Activated naive CD8-positive, alpha-beta T cell treated with anti-CD3 and anti-CD28 coated beads, Interleukin-2, amount 50 U/mL, for 24 hours (primary cell): ENCODE measurements at regions not wholly inside any gene's neighbourhood (a gene's known extent, or its start where the extent isn't known, plus 50 kb on each side); places are given as distances from the start of the nearest gene placed in this dataset.
A peak's percentile ranks its signal among the peaks of the same experiment; 100 is the strongest.

Experiments
- ATAC-seq: fragments of 150-1000 bp; cut with Tn5 transposase; one replicate; pipeline ENCODE4 v1.10.0; 2021
- DNase-seq: peaks from one replicate; pipeline ENCODE4 v3.0.0; 2021
- H3K27ac Mint-ChIP-seq: one replicate; pipeline ENCODE4 v1.8.0; 2021; ENCODE audit warnings: mild to moderate bottlenecking, mixed read lengths
- H3K27me3 Mint-ChIP-seq: one replicate; pipeline ENCODE4 v1.8.0; 2021; ENCODE audit warnings: mixed read lengths
- H3K36me3 Mint-ChIP-seq: one replicate; pipeline ENCODE4 v1.8.0; 2021; ENCODE audit warnings: low read depth, mixed read lengths
- H3K4me1 Mint-ChIP-seq: one replicate; pipeline ENCODE4 v1.8.0; 2021; ENCODE audit warnings: mixed read lengths
- H3K4me3 Mint-ChIP-seq: one replicate; pipeline ENCODE4 v1.8.0; 2021; ENCODE audit warnings: mild to moderate bottlenecking, moderate library complexity, mixed read lengths
- H3K9me3 Mint-ChIP-seq: one replicate; pipeline ENCODE4 v1.8.0; 2021; ENCODE audit warnings: mixed read lengths

DNA sequence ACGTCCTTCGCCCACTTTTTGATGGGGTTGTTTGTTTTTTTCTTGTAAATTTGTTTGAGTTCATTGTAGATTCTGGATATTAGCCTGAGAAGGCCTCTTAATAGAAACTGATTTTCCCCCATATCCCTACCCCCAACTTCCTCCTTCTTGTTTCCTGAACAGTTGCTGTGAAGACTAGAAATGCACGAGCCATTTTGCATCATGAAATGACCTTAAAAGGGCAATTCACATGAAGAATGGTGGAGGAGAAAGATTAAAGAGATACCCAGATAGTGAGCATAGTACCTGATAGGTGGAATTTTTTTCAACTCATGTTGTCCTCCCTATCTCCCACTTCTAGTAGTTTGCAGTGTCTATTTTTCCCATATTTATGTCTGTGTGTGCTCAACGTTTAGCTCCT lies 55.2 kb upstream of the KCNH8 start:
- ATAC-seq: no peak
- no peaks in the 10 kb centered on the region for H3K27me3 Mint-ChIP-seq
- H3K27ac Mint-ChIP-seq: no peak overlapping the region
- no peaks in the 10 kb centered on the region for H3K4me1 Mint-ChIP-seq
- no peak for DNase-seq
- H3K9me3 Mint-ChIP-seq: no peaks in the 10 kb centered on the region
- H3K4me3 Mint-ChIP-seq: no peak overlapping the region
- H3K36me3 Mint-ChIP-seq: no peaks in the 10 kb centered on the region

DNA sequence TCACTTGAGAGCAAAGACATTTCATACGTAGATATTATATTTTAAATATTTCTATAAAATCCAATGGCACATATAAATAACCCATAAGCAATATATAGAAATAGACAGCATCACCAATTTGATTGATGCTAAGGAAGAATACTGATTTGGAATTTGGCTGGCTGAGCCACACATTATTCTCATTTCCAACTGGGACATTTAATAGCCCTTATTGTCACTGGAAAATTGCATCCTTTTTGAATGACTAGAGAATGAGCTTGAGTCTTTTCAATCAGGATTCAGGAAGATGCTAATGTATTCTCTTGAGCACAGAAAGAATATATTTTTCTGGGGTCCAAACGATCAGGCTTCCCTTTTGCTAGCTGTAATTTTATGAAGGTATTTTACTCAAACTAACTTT lies 70.9 kb upstream of the KCNH8 start:
- H3K4me1 Mint-ChIP-seq: no peaks in the 10 kb centered on the region
- no peaks in the 10 kb centered on the region for H3K9me3 Mint-ChIP-seq
- DNase-seq (no peak), ATAC-seq (no peak)
- no peak overlapping the region for H3K4me3 Mint-ChIP-seq
- no peak overlapping the region for H3K27ac Mint-ChIP-seq
- H3K27me3 Mint-ChIP-seq: peaks cover 2% of the 10 kb centered on the region
- H3K36me3 Mint-ChIP-seq: no peaks in the 10 kb centered on the region

GRCh38 chr3:19075037-19075436 lies 73.3 kb upstream of the KCNH8 start:
- no peak for DNase-seq
- no peak overlapping the region for H3K27ac Mint-ChIP-seq
- H3K9me3 Mint-ChIP-seq: peaks cover 4% of the 10 kb centered on the region
- H3K4me3 Mint-ChIP-seq: no peak overlapping the region
- H3K36me3 Mint-ChIP-seq: no peaks in the 10 kb centered on the region
- H3K27me3 Mint-ChIP-seq: no peaks in the 10 kb centered on the region
- H3K4me1 Mint-ChIP-seq: no peaks in the 10 kb centered on the region
- no peak for ATAC-seq

DNA sequence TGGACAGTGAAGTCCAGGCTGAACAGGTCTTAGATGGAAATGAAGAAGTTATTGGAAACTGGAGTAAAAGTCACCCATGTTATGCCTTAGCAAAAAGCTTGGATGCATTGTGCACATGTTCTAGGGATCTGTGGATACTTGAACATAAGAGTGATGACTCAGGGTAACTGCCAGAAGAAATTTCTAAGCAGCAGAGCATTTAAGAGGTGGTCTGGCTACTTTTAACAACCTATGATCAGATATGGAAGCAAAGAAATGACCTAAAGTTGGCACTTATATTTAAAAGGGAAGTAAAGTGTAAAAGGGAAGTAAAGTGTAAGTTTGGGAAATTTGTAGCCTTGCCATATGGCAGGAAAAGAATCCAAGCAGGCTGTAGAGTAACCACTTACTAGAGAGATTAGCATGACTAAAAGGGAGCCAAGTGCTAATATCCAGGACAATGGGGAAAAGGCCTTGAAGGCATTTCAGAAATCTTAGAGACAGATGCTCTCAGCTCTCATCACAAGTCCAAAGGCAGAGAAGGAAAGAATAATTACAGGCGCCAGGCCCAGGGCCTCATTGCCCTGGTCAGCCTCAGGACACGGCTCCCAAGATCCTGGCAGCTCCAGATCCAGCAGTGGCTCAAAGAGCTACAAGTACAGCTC lies 73.9 kb upstream of the KCNH8 start:
- H3K36me3 Mint-ChIP-seq: no peaks in the 10 kb centered on the region
- H3K27me3 Mint-ChIP-seq: no peaks in the 10 kb centered on the region
- H3K9me3 Mint-ChIP-seq: peaks cover 4% of the 10 kb centered on the region

GRCh38 chr3:19073341-19074105 lies 74.8 kb upstream of the KCNH8 start:
- Mint-ChIP-seq H3K27me3 (no peaks in the 10 kb centered on the region), H3K27ac (no peak overlapping the region), H3K4me3 (no peak overlapping the region), H3K9me3 (peaks cover 4% of the 10 kb centered on the region), H3K4me1 (no peaks in the 10 kb centered on the region), H3K36me3 (no peaks in the 10 kb centered on the region)
- no peak for DNase-seq
- ATAC-seq: no peak

More for the DNA sequence above, 73.9 kb upstream of the KCNH8 start:
- Mint-ChIP-seq H3K27ac (no peak overlapping the region), H3K4me1 (no peaks in the 10 kb centered on the region), H3K4me3 (no peak overlapping the region)
- no peak for DNase-seq
- ATAC-seq: no peak

DNA sequence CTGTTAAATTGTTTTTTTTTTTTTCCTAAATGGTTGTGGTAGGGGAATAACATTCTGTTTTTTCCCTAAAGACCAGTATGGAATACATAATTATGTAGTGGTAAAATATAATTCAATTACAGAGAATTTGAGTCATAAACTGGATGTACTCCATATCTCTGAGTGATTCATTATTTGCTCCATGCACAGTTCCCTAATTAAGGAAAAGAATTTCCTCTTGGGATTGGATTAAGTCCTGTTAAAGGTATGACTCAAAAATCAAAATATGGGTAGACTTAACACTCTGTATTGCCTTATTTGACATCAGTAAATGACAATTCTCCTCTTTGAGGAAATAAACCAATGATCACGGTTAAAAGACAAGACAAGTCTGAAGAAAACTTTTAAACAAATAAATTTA lies 78.0 kb upstream of the KCNH8 start:
- Mint-ChIP-seq H3K9me3 (peaks cover 4% of the 10 kb centered on the region), H3K4me3 (no peak overlapping the region), H3K27ac (no peak overlapping the region), H3K36me3 (no peaks in the 10 kb centered on the region), H3K4me1 (no peaks in the 10 kb centered on the region), H3K27me3 (no peaks in the 10 kb centered on the region)
- DNase-seq (no peak), ATAC-seq (no peak)

DNA sequence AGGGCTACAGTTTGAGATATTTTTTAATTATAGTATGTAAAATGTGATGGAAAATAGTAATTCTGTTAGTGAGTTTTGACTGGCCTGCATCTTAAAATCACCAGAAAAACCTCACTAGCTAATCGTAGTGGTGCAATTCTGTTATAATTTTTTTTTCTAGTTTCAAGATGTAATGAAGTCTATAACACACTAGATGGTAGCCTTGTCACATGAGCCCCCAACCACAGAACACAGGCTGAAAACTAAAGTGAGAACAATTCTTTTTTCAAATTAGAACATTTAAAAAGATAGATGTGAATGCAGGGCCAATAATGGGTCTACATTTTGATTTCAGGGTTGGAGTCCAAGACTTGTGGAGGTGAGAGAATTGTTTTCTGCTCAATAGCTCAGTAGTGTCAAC lies 83.3 kb upstream of the KCNH8 start:
- DNase-seq (no peak), ATAC-seq (no peak)
- no peaks in the 10 kb centered on the region for H3K27me3 Mint-ChIP-seq
- H3K4me1 Mint-ChIP-seq: no peaks in the 10 kb centered on the region
- H3K4me3 Mint-ChIP-seq: no peak overlapping the region
- H3K9me3 Mint-ChIP-seq: no peaks in the 10 kb centered on the region
- H3K36me3 Mint-ChIP-seq: no peaks in the 10 kb centered on the region
- H3K27ac Mint-ChIP-seq: no peak overlapping the region

DNA sequence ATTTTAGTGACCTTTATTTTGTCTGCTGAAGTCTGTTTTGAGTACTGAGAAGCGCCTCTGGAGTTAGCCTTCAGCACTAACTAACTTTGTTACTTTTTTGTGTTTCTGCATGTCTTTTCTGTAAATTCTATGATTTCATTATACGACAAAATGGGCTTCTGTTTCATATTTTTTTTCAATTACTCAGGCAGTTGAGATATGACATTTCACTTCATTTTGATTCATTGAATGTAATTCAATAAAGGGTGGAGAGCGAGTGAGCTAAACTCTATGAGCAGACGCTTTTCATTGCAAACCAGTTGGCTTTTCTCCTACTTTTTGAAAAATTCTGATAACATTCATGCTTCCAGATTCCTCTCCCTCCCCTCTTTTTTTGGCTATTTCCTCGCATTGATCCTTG lies 84.4 kb upstream of the KCNH8 start:
- H3K4me1 Mint-ChIP-seq: no peaks in the 10 kb centered on the region

GRCh38 chr3:19060404-19060803 lies 87.9 kb upstream of the KCNH8 start:
- Mint-ChIP-seq H3K4me3 (no peak overlapping the region), H3K9me3 (no peaks in the 10 kb centered on the region), H3K36me3 (no peaks in the 10 kb centered on the region), H3K27ac (no peak overlapping the region), H3K27me3 (no peaks in the 10 kb centered on the region), H3K4me1 (no peaks in the 10 kb centered on the region)
- DNase-seq: no peak
- ATAC-seq: no peak

More for the DNA sequence above, 84.4 kb upstream of the KCNH8 start:
- no peak overlapping the region for H3K27ac Mint-ChIP-seq
- no peak for DNase-seq
- no peaks in the 10 kb centered on the region for H3K27me3 Mint-ChIP-seq
- H3K36me3 Mint-ChIP-seq: no peaks in the 10 kb centered on the region
- no peaks in the 10 kb centered on the region for H3K9me3 Mint-ChIP-seq
- no peak for ATAC-seq
- no peak overlapping the region for H3K4me3 Mint-ChIP-seq

DNA sequence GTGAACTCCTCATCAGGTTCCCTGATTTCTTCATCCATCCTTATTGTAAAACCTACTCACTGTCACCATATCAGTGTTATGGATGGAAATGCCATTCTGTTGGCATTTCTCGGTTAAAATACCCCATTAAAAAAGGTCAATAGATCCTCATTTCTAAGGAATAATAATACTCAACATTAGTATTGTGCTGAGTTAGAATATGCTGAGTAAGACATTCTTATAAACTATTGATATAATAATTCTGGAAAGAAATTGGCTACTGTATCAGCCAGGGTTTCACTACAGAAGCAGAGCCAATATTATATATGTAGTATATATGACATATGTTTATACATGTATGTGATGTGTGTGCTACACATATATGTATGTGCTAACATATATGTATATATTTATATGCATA lies 95.4 kb upstream of the KCNH8 start:
- H3K4me1 Mint-ChIP-seq: no peaks in the 10 kb centered on the region

GRCh38 chr3:19046440-19046839 lies 101.9 kb upstream of the KCNH8 start:
- H3K4me3 Mint-ChIP-seq: no peak overlapping the region
- ATAC-seq (no peak), DNase-seq (no peak)
- no peaks in the 10 kb centered on the region for H3K9me3 Mint-ChIP-seq
- no peaks in the 10 kb centered on the region for H3K36me3 Mint-ChIP-seq
- no peaks in the 10 kb centered on the region for H3K4me1 Mint-ChIP-seq
- H3K27ac Mint-ChIP-seq: no peak overlapping the region
- no peaks in the 10 kb centered on the region for H3K27me3 Mint-ChIP-seq

More for the DNA sequence above, 95.4 kb upstream of the KCNH8 start:
- no peaks in the 10 kb centered on the region for H3K9me3 Mint-ChIP-seq
- H3K36me3 Mint-ChIP-seq: no peaks in the 10 kb centered on the region
- H3K27me3 Mint-ChIP-seq: no peaks in the 10 kb centered on the region
- no peak overlapping the region for H3K27ac Mint-ChIP-seq
- no peak overlapping the region for H3K4me3 Mint-ChIP-seq
- ATAC-seq: no peak
- no peak for DNase-seq

DNA sequence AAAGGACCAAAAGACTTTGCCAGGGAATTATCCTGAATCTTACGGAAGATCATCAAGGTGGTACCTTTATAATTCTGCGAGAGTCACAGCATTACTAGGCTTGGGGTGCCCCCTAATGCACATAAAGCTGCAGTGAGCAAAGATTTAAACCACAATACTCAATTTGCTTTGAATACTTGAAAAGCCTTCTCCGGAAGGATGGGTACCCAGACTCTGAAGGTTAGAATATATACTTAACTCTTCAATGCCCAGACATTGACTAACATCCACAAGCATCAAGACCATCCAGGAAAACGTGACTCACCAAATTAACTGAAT lies 117.8 kb upstream of the KCNH8 start:
- Mint-ChIP-seq H3K27me3 (peaks cover 7% of the 10 kb centered on the region), H3K9me3 (no peaks in the 10 kb centered on the region), H3K27ac (no peak overlapping the region), H3K36me3 (no peaks in the 10 kb centered on the region), H3K4me3 (no peak overlapping the region), H3K4me1 (peaks cover 2% of the 10 kb centered on the region)
- ATAC-seq: peak; percentile 59
- DNase-seq: peak; percentile 5

DNA sequence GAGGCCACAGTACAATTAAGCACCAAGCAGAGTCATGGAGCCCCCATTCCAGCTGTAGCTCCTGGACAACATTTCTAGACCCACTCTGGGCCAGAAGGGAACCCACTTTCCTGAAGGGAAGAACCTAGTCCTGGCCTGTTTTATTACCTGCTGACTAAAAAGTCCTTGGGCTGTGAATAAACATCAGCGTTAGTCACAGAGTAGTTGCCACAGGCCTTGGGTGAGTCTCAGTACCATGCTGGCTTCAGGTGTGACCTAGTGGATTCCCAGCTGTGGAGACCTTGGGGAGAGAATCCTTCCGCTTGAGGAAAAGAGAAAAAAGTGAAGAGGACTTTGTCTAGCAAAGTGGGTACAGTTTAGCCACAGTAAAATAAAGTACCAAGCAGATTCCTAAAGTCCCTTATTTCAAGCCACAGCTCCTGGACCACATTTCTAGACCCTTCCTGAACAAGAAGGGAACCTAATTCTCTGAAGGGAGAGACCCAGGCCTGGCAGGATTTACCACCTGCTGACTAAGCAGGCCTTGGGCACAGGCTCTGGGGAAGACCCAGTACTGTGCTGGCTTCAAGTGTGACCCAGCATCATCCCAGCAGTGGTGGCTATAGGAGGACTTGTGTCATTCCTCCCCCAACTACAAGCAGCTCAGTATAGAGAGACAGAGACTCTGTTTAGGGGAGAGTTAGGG lies 118.3 kb upstream of the KCNH8 start:
- Mint-ChIP-seq H3K4me3 (no peak overlapping the region), H3K4me1 (peaks cover 2% of the 10 kb centered on the region), H3K36me3 (no peaks in the 10 kb centered on the region), H3K9me3 (no peaks in the 10 kb centered on the region), H3K27me3 (peaks cover 7% of the 10 kb centered on the region), H3K27ac (no peak overlapping the region)
- ATAC-seq: peak; percentile 54
- peak; percentile 4 for DNase-seq

- H3K27ac Mint-ChIP-seq: no peak overlapping the region
- no peak for ATAC-seq
Observed at GRCh38 chr3:19025441-19025840, 122.9 kb upstream of the KCNH8 start.

GRCh38 chr3:19022546-19022945 lies 125.8 kb upstream of the KCNH8 start:
- no peaks in the 10 kb centered on the region for H3K4me1 Mint-ChIP-seq
- H3K9me3 Mint-ChIP-seq: no peaks in the 10 kb centered on the region
- no peaks in the 10 kb centered on the region for H3K36me3 Mint-ChIP-seq
- no peak for ATAC-seq
- H3K27me3 Mint-ChIP-seq: no peaks in the 10 kb centered on the region
- no peak overlapping the region for H3K4me3 Mint-ChIP-seq
- H3K27ac Mint-ChIP-seq: no peak overlapping the region
- DNase-seq: no peak

More at GRCh38 chr3:19025441-19025840, 122.9 kb upstream of the KCNH8 start:
- Mint-ChIP-seq H3K36me3 (no peaks in the 10 kb centered on the region), H3K4me3 (no peak overlapping the region), H3K9me3 (no peaks in the 10 kb centered on the region), H3K27me3 (no peaks in the 10 kb centered on the region), H3K4me1 (peaks cover 2% of the 10 kb centered on the region)
- no peak for DNase-seq
